ENCODE measurements at regions not wholly inside any gene's neighbourhood (a gene's known extent, or its start where the extent isn't known, plus 50 kb on each side); places are given as distances from the start of the nearest gene placed in this dataset.
"Not testable (repeated sequence)": the region's sequence is repeated elsewhere in the genome, so short reads cannot be mapped to it uniquely, and the experiment has no call there.

DNA sequence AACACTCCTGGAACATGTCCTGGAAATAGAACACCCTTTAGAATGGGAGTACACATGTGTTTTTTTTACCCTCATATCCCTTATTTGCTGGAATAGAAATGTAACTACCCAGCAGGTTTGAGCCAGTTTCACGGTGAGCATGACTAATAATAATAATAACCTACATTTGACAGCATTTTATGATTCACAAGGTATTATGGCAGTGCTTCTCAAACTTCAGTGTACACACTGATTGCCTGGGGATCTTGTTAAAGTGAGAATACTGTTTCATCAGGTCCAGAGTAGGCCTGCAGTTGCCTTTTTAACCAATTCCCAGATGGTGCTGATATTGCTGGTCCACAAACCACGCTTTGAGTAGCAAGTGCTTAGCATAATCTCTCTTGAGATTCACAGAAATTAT lies 63.9 kb downstream of the NFKBIZ start:
- DNase-seq: no peak

DNA sequence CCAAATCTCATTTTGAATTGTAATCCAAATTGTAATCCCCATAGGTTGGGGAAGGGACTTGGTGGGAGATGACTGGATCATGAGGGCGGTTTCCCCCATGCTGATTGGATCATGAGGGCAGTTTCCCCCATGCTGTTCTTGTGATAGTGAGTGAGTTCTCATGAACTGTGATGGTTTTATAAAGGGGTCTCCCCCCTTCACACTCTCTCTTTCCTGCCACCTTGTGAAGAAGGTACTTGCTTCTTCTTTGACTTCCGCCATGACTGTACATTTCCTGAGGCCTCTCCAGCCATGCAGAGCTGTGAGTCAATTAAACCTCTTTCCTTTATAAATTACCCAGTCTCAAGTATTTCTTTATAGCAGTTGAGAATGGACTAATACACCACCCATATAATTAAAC lies 68.4 kb downstream of the NFKBIZ start:
- DNase-seq: not testable (repeated sequence)

DNA sequence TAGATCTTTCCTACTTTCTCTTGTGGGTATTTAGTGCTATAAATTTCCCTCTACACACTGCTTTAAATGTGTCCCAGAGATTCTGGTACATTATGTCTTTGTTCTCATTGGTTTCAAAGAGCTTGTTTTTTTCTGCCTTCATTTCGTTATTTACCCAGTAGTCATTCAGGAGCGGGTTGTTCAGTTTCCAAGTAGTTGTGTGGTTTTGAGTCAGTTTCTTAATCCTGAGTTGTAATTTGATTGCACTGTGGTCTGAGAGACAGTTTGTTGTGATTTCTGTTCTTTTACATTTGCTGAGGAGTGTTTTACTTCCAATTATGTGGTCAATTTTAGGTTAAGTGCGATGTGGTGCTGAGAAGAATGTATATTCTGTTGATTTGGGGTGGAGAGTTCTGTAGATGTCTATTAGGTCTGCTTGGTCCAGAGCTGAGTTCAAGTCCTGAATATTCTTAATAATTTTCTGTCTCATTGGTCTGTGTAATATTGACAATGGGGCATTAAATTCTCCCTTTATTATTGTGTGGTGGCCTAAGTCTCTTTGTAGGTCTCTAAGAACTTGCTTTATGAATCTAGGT lies 72.9 kb downstream of the NFKBIZ start:
- not testable (repeated sequence) for DNase-seq

DNA sequence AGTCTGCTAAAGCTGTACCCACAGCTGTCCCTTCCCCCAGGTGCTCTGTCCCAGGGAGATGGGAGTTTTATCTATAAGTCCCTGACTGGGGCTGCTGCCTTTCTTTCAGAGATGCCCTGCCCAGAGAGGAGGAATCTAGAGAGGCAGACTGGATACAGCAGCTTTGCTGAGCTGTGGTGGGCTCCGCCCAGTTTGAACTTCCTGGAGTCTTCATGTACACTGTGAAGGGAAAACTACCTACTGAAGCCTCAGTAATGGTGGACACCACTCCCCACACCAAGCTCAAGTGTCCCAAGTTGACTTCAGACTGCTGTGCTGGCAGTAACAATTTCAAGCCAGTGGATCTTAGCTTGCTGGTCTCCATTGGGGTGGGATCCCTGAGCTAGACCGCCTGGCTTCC lies 75.3 kb downstream of the NFKBIZ start:
- not testable (repeated sequence) for DNase-seq

DNA sequence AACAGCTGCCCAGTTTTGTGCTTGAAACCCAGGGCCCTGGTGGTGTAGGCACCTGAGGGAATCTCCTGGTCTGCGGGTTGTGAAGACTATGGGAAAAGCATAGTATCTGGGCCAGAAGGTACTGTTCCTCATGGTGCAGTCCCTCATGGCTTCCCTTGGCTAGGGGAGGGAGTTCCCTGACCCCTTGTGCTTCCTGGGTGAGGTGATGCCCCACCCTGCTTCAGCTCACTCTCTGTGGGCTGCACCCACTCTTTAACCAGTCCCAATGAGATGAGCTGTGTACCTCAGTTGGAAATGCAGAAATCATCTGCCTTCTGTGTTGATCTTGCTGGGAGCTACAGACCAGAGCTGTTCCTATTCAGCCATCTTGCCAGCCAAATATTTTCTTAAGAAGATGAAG lies 75.8 kb downstream of the NFKBIZ start:
- DNase-seq: not testable (repeated sequence)

DNA sequence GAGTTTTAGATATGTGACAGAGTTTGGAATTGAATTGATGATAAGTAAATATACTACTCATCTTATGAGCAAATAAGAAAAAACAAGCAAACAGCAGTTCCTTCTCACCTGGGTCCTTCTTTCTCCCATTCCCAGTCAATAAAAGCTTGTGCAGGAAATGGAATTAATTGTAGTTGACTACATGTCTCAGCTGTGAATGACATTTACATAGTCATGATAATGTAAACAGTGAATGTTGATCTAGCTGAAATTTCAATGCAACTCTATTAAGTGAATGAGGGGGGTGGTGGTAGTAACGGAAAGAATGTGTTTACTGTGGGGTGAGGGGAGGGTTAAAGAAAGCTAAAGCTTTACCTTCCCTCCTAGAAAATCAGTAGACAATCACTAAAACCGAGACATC lies 76.2 kb downstream of the NFKBIZ start:
- DNase-seq: no peak

DNA sequence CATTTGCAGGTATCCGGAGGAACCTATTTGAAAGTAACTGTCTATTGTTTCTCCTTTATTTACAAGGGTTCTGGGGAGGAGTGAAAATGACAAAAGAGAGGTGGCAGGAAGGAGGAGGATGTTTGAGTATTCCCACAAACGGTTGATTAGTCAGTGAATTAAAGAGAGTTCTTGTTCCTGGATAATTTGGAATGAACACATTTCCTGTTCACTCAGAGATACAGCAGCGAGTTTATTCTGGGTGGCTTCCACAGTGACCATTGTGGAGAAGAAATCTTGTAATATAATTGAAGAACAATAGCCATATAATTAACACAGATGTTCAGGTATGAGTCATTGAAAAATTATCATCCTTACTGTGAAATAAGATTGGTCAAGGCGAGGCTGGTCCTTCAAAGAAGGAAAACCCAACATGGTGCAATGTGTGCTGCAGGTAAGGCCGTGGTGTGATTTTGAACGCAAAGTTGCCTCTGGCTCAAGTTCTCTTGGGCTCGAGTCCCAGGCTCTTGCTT lies 77.3 kb downstream of the NFKBIZ start:
- no peak for DNase-seq

DNA sequence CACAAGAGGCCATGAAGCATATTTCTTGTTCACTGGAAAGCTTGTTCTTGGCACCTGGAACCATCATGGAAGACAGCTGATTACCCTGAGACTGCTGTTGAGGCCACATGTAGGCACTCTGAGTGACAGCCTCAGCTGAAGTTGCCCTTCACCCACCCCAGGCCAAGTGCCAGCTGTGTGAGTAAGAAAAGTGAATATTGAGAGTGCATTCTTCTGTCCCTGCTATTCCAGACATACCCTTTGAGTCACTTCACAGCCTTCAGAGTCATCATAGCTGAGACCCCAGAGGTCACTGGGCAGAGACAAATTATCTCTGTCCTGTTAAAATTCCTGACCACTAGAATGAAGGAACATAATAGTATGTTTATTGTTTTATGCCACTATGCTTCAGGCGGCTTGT lies 79.6 kb downstream of the NFKBIZ start:
- no peak for DNase-seq

DNA sequence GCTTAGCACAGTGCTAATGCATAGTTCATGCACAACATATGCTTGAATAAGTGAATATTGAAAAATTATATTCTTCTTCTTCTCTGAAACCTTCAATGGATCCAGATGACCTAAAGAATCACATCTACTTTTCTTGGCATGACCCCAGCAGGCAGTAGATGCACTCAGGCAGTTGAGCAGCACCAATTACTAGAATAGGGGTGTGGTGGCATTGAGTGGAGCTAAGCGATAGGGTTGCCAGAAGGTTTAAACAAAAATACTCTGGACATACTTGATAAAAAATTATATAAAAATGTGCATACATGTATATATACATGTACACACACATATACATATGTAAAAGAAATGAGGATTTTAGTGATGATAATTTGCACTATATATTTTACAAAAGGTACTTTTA lies 81.8 kb downstream of the NFKBIZ start:
- DNase-seq: no peak

DNA sequence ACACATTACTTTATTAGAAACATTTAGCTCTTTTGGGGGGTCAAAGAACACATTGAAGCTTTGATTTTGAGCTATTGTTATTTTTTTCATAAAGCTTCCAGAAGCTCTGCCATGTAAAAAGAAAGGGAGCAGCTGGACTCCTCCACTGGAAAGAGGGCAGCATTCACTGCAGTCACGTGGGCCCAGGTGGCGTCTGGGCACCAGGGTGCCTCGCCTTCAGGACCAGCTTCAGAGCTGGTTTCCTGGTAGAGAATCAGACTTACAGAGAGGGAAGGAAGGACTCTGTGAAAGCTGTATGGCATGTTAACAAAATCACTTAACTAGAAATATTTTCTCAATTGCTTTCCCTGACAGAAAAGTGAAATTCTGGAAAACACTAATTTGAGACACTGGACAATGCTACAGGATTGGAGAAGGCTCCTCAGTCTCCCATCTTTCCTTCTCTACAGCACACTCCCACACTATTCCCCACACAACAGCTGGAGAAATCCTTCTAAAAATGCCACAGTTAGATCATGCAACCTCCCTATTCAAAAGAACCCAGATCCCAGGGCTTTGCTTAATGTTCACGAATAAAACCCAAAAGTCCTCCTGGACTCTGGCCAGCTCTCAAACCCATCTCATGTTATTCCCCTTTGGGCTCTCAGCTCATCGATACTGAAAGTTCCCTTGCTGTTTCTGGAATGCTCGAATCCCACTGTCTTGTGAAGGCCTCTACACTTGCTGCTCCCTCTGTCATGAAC lies 83.2 kb downstream of the NFKBIZ start:
- no peak for DNase-seq

DNA sequence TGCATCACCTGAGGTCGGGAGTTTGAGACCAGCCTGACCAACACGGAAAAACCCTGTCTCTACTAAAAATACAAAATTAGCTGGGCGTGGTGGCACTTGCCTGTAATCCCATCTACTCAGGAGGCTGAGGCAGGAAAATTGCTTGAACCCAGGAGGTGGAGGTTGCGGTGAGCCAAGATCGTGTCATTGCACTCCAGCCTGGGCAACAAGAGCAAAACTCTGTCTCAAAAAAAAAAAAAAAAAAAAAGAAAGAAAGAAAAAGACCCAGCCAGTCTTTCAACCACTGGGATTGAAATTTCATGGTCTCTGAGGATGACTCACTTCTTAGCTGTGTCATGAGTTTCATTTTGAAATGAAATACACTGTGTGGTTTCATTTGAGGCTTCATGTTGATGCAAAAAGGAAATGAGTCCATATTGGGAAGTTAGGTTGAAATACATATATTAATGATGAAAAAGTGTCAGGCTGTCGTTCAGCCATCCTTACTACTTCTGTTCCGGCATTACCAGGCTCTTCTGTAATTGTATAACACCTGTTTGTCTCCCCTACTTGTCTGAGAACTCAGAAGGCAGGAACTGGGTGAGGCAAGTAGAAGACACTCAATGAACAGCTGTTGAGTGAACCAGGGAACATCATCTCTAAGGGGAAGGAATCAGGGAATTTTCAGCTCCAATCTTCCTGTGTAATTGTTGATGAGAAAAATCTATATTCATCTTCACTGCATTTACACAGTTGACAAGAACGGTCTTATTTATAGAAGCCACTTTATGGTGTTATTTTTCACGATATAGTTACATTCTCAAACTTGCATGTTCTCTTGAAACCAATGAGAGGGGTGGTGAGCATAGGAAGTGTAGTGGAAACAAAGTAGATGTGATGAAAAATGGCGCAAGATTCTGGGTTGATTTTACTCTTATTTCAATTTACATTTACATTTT lies 87.4 kb downstream of the NFKBIZ start:
- no peak for DNase-seq

DNA sequence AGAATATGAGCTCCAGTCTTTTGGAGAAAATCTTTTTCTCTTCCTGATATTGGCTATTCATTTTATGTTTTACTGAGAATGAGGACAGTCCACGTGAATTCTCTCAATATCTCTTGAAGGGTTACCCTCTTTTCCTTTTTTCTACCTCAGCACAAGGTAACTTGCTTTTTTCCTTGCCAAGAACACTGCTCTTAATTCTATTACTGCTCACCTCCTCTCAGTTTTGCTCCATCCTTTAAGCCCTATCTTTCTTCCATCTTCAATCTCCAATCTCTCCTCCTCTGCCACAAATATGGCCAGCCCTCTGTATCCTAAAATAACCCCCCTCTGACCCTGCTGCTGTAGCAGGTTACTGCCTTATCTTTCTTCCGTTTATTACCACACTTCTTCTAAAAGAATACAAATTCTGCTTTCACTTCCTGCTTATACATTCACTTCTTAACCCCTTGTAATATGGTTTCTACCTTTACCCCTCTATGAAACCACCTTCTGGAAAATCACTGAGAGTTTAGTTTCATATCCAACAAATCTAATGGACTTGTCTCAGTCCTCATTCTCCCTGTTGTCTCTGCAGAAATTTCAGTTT lies 89.0 kb downstream of the NFKBIZ start:
- DNase-seq: no peak

DNA sequence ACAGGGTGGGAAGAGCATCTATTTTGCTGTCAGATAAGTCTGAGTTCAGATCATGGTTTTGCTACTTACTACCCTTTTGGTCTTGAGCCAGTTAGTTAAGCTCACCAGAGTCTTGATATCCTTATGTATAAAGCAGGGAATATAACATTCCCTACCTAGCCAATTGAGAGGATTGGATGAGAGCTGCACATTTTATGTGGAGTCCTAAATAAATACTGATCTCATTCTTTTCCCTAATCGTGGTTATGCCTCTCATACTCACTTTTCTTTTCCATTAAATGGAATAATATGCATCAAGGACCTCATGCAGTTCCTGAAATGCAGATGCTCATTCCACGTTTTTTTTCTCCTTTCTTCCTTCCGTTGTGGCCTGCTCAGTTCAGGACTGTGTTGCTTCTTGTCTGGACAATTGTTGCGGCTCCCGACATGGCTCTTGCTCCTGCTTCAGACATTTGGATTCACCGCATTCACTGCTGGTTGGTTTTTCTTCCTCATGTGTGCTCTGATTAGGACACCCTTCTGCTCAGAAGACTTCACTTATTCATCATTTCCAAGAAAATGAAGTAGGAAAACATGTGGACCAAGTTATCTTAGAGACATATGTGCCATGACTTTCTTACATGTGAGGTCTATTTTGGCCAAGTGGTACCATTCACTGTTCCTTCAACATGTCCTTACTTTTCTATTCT lies 90.2 kb downstream of the NFKBIZ start:
- no peak for DNase-seq

DNA sequence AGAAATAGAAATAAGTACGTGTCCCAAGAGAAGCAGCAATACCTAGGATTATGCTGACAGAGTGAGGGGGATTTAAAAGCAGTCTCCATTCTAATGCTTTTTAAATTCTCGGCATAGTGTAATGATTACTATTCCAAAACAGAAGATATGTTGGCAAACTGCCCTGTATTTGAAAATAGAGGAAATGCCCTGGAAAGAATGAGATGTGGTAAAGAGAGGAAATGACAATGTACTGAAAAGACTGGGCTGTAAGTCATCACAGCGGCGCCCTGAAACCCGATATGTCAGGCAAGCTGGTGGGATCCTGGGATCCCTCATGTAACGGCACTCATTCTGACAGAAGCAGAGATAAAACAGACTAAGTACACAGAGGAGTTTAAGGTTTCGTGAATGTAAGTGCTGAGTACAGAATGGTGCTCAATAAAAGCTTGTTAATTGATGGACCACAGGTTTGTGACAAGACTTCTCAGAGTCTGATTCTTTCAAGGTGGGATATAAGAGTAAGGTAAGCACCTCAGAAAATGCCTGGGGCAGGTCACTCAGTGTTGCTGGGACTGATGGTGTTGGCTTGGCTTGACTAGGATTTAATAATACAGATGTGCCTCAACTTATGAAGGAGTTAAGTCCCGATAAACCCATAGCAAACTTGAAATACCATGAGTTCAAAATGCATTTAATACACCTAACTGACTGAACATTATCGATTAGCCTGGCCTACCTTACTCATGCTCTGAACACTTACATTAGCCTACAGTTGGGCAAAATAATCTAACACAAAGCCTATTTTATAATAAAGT lies 91.4 kb downstream of the NFKBIZ start:
- DNase-seq: no peak

DNA sequence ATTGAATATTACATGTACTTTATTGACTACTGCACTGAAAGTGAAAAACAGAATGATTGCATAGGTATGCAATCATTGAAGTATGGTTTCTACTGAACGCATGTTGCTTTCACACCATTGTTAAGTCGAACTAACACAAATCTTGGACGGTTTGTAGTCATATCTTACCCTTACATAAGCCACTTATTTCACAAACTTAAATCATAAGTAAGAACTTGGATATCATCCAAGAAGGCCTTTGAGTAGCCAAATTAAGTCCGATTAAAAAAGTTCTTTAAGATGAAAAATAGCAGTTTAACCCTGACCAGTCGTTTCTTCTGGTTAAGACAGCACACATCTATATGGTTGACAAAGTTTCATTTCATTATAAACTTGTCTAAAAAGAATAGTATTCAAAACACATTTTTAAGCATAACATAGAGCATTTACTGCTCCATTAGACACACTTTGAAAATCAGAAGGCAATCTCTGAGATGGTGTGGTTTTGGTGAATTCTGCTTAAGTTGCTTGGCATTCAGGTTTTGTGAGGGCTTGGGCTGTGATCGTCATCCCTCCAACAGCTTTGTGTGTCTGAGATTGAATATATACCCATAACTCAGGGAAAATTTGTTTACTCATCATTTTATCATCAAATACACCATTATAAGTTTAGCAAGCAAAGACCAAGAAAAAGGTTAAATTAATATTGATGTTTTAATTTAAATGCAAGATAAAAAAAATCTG lies 92.2 kb downstream of the NFKBIZ start:
- no peak for DNase-seq

DNA sequence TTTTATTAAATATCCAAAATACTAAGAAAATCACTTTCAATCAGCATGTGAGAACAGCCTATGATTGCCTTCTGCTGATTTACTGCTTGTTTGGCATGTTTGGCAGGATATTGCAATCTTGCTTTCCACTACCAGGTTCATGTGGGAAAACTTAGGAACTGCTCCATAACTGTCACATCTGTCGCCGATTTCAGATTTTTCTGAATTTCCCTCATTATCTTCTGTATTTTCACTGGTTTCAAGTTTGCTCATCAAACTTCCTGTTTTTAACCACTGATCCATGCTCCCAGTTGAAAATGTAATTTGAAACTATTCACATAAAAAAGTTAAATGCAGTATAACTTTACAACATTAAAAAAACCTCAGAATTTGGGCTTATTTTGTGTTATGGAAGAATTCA lies 93.0 kb downstream of the NFKBIZ start:
- DNase-seq: no peak

DNA sequence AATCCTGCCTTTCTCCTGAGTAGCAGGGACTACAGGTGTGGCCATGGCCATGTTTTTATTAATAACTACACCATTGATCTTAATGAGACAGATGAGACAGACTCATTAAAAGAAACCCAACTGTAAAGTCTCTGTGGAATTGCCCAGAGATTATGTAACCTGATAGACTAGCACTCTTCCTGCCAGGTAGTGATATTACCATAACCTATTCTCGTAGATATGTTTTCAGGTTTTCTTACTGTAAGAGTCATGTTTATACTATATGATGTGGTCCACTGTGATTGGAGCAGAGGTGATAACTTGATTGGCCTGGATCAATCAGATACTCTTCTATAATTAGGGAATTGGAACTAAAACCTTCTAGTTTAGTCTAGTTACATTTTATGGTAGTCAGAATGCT lies 93.7 kb downstream of the NFKBIZ start:
- no peak for DNase-seq

DNA sequence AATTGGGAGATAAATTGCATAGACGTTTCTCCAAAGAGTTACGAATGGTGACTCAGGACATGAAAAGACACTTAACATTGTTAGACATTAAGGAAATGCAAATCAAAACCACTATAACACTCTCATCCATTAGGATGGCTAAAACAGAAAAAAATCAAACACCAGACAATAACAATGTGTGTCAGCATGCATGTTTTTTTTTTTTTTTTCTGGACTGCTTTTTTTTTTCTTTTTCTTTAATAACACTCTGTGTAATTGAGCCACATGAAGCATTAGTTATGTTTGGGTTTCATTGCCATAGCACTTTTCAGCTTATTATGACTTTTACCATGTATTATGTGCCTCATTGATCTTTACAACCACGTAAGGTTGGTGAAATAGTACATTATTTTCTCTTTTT lies 95.0 kb downstream of the NFKBIZ start:
- DNase-seq: no peak

DNA sequence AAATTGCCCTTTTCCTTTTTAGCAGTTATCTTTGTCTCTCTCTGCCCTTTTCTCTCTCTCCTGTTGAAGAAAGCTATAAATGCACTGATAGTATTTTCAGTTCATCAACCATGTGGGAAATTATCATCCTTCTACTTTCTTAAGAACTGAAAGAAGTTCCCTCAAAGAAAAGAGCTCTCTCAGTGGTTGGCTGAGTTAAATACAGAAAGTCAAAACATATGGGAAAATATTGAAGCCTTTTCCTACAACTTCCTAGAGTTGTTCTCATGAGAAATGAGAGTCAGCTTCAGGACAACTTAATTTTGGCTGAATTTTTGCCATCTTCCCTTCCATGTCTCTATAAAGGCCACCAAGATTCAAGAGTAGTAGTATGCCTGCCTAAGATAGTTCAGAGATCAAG lies 96.7 kb downstream of the NFKBIZ start:
- DNase-seq: no peak

DNA sequence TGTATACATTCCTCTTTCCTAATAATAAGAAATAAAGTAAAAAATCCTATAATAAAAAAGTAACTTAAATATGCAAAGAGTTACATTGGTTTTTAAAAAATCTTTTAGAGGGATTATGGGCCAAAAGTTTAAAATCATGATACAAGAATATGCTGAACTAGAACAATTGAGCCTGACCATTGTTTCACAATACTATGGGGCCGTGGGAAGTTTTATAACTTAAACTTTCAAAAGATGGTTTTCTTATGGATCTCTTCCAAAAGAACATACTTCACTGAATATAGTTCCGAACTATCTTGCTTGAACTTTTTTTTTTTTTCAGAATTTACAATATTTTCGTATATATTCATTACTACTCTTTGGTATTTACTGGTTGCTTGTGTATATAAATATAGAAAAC lies 97.6 kb downstream of the NFKBIZ start:
- no peak for DNase-seq

DNA sequence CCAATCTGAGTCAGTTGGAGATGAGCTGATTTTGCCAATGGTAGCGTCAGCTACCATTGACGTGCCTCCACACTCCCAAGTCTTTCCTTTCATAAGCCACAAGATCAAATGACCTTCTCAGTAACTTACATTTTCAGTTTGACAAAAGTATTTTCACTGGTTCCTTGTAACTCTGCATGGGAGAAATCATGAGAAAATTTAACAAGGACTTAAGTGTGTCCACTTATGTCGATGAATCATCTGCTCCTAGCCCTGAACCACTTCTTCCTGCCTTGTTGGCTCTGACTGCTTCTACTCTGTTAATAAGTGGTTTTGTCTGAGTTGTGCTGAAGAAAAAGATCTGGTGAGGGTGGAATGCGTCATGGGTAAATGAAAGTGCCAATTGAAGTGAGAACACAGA lies 101.2 kb downstream of the NFKBIZ start:
- DNase-seq: no peak
